ENCODE measurements at regions not wholly inside any gene's neighbourhood (a gene's known extent, or its start where the extent isn't known, plus 50 kb on each side); places are given as distances from the start of the nearest gene placed in this dataset.

DNA sequence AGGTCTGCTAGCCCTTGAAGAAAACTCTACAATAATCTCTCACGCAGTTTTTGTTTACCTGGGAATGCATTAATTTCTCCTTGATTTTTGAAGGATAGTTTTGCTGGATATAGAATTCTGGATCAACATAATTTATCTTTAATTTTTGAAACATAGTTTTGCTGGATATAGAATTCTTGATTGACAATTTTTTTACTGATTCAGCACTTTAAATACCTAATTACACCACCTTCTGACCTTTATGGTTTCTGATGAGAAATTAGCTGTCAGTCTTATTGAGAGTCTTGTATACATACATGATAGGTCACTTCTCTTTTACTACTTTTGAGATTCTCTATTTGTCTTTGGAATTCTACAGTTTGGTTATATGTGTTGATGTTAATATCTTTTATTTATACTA lies 741.6 kb downstream of the FGF9 start:
- in situ Hi-C loops (cut with MboI; ENCODE audit: low pct_unique_long_range_greater_than_20kb, low sequenced_read_pairs, unreplicated experiment), result no loop called here
- TF ChIP-seq, protein P1, sequence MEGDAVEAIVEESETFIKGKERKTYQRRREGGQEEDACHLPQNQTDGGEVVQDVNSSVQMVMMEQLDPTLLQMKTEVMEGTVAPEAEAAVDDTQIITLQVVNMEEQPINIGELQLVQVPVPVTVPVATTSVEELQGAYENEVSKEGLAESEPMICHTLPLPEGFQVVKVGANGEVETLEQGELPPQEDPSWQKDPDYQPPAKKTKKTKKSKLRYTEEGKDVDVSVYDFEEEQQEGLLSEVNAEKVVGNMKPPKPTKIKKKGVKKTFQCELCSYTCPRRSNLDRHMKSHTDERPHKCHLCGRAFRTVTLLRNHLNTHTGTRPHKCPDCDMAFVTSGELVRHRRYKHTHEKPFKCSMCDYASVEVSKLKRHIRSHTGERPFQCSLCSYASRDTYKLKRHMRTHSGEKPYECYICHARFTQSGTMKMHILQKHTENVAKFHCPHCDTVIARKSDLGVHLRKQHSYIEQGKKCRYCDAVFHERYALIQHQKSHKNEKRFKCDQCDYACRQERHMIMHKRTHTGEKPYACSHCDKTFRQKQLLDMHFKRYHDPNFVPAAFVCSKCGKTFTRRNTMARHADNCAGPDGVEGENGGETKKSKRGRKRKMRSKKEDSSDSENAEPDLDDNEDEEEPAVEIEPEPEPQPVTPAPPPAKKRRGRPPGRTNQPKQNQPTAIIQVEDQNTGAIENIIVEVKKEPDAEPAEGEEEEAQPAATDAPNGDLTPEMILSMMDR (IDR thresholded peaks at IDR 0.05; ENCODE audit: extremely low read depth, insufficient read depth, missing control alignments), result no peak
- no peak for DNase-seq (ENCODE audit: low spot score)

DNA sequence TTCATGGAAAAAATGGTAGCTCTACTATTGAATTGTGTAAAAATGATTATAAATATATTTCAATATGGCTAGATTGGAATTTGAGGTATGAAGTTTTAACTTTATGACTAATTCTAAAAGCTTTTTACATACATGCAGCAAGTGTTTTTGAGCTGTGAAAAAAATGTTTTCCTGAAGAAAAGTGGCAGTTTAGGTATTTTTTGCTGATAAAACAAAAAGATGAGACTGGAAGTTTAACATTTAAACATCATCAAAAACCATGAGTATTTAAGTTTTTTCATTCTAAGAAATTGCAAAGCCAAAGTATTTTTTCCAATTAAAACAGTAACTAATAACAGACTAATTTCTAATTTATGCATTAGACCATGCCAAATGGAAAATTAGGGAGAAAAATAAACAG lies 751.1 kb downstream of the FGF9 start:
- DNase-seq (ENCODE audit: low spot score), result no peak
- TF ChIP-seq, protein P1 (IDR thresholded peaks at IDR 0.05; ENCODE audit: extremely low read depth, insufficient read depth, missing control alignments), result no peak
- in situ Hi-C loops (cut with MboI; ENCODE audit: low pct_unique_long_range_greater_than_20kb, low sequenced_read_pairs, unreplicated experiment), result no loop called here

DNA sequence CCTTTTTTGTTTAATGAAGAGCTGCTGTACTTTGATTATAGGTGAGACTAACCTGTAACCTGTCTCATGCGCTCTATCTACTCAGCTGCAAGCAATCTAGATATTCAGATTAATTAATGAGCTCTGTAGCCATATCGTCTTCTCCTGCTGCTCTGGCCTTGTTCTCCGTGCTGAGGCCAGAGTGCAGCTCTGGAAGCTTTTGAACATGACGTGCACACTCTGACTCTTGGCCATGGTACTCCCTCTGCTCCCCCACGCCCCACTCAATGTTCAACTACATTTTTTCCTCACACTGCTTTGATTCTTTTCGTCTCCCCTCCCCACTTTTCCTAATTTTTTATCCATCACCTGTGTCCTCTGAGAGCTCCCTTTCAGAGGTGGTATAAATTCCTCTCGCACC lies 751.8 kb downstream of the FGF9 start:
- TF ChIP-seq, protein P1 (IDR thresholded peaks at IDR 0.05; ENCODE audit: extremely low read depth, insufficient read depth, missing control alignments), result no peak
- DNase-seq (ENCODE audit: low spot score), result no peak
- in situ Hi-C loops (cut with MboI; ENCODE audit: low pct_unique_long_range_greater_than_20kb, low sequenced_read_pairs, unreplicated experiment), result no loop called here

DNA sequence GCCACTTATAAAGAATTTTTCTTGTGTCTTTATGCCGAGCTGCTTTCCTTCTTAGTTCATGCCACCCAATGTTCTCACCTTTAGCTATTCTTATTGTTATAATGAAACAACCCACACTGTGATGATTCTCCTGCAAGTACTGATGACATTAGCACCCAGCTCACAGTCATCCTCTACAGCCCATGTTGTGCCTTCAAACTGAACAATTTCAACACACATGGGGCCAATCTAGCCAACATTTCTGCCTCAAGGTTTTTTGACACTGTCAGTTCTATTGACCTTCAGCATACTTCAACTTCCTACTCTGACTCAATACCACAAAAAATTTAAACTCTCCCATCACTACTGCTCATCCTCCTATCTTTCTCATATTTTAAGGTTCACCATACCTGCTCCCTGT lies 752.4 kb downstream of the FGF9 start:
- TF ChIP-seq, protein P1 (IDR thresholded peaks at IDR 0.05; ENCODE audit: extremely low read depth, insufficient read depth, missing control alignments), result no peak
- DNase-seq (ENCODE audit: low spot score), result no peak
- in situ Hi-C loops (cut with MboI; ENCODE audit: low pct_unique_long_range_greater_than_20kb, low sequenced_read_pairs, unreplicated experiment), result no loop called here

DNA sequence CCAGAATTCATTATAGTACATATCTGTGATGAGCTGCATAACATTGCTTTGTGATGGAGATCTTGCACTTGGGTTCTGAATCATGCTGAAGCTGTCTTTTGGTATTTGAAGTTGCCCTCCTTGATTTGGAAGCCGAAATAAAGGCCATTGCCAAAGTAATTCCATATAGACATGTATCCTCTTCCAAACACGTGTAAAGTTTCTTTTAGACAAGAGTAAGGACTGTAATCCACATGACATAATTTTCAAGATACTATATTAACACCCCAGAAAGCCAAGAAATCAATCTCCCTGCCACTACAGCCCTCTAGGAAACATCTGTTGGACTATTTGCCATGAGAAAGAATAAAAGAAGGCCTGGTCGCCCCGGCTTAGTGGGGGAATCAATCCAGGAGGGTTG lies 754.2 kb downstream of the FGF9 start:
- no peak for DNase-seq (ENCODE audit: low spot score)
- in situ Hi-C loops (cut with MboI; ENCODE audit: low pct_unique_long_range_greater_than_20kb, low sequenced_read_pairs, unreplicated experiment), result no loop called here
- TF ChIP-seq, protein P1 (IDR thresholded peaks at IDR 0.05; ENCODE audit: extremely low read depth, insufficient read depth, missing control alignments), result no peak

DNA sequence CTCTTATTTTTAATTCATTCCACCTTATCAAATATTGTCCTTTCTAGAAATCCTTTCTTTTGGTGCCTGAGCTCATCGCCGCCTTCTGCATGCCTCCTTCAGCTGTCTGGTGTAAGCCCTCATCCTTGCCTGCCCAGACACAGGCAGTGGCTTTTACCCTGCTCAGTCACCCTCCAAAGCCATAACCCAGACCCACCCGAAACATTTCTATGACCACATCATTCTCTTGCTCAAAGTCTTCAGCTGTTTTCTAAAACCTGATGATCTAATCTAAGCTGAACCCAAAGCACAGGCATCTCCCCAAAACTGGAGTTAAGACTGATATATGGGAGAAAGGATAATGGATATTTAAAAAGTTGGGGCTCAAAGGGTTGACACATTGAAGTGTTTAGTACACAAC lies 753.7 kb upstream of the SGCG start:
- DNase-seq (ENCODE audit: low spot score), result no peak
- in situ Hi-C loops (cut with MboI; ENCODE audit: low pct_unique_long_range_greater_than_20kb, low sequenced_read_pairs, unreplicated experiment), result no loop called here
- TF ChIP-seq, protein P1 (IDR thresholded peaks at IDR 0.05; ENCODE audit: extremely low read depth, insufficient read depth, missing control alignments), result no peak

DNA sequence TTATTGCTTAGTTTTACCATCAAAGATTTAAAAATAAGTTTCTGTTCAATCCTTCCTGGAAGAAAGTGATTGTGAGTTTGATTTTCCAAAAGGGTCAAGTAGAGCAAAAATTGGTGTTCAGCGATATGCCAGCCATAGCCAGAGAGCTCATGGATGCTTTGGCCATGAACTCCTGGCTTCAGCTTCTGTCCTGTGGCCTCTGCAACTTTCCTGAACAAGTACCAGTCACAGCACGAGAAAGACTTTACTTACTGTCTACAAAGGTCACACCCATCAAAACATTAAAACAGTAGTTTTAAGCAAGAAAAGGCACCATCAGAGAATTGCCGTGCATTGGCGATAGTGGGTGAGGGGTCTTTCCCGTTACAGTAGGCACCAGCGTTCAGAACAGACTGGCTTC lies 753.0 kb upstream of the SGCG start:
- DNase-seq (ENCODE audit: low spot score), result no peak
- TF ChIP-seq, protein P1 (IDR thresholded peaks at IDR 0.05; ENCODE audit: extremely low read depth, insufficient read depth, missing control alignments), result no peak
- in situ Hi-C loops (cut with MboI; ENCODE audit: low pct_unique_long_range_greater_than_20kb, low sequenced_read_pairs, unreplicated experiment), result no loop called here

Data from GM13977 (cell line).